ACC112 (cell line): ENCODE measurements at regions not wholly inside any gene's neighbourhood (a gene's known extent, or its start where the extent isn't known, plus 50 kb on each side); places are given as distances from the start of the nearest gene placed in this dataset.

ENCODE experiments used
- H2AFZ ChIP-seq: fragments of 200-600 bp; sonication (generic); one replicate; pipeline ENCODE4 v1.6.0; 2017; ENCODE audit warnings: antibody characterized with exemption, low read length; ENCODE audit not compliant: unreplicated experiment
- H3K27ac ChIP-seq: fragments of 200-600 bp; sonication (generic); 2 replicates; pipeline ENCODE4 v1.5.1; 2014; ENCODE audit warnings: low read depth, mild to moderate bottlenecking, antibody characterized with exemption, low read length, moderate library complexity
- H3K27me3 ChIP-seq: fragments of 200-600 bp; sonication (generic); 2 replicates; pipeline ENCODE4 v1.6.1; 2014; ENCODE audit warnings: mild to moderate bottlenecking, antibody characterized with exemption, low read length, moderate library complexity, mixed read lengths; ENCODE audit not compliant: insufficient read depth
- H3K36me3 ChIP-seq: fragments of 200-600 bp; sonication (generic); 2 replicates; pipeline ENCODE4 v1.6.1; 2016; ENCODE audit warnings: mild to moderate bottlenecking, antibody characterized with exemption, low read length, moderate library complexity, mixed read lengths; ENCODE audit not compliant: insufficient read depth
- H3K4me1 ChIP-seq: fragments of 200-600 bp; sonication (generic); one replicate; pipeline ENCODE4 v1.6.1; 2016; ENCODE audit warnings: low read length, mixed read lengths; ENCODE audit not compliant: insufficient read depth, unreplicated experiment, control insufficient read depth
- H3K4me3 ChIP-seq: fragments of 200-600 bp; sonication (generic); 2 replicates; pipeline ENCODE4 v1.5.1; 2014; ENCODE audit warnings: mild to moderate bottlenecking, low read depth, low read length
- H3K79me2 ChIP-seq: fragments of 200-600 bp; sonication (generic); one replicate; pipeline ENCODE4 v1.6.0; 2016; ENCODE audit warnings: low read length; ENCODE audit not compliant: control insufficient read depth, unreplicated experiment, insufficient read depth

DNA sequence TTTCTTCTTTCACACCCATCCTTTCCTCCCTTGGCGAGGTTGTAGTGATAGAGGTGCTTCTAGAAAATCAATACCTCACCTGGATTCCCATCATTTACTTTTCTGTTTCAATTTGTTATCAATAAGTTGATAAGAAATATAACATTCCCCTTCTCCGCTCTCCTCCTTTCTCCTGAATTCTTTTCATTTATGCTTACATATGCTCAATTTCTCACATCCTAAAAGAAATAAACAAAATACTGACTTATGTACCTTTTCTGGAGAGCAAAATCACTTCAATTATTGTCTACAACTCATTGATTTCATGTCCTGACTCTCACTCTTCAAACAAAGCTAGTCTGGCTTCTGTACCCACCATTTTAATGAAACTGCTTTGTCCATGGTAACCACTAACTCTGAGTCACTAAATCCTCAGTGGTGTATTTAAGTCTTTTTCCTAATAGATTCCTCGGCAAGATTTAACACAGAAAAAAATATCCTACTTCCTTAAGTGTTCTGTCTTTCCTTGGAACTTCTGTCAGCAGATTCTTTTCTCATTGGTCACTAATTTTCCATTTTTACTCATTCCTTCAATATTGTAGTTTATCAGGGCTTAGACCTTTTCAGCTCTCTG, 289.6 kb downstream of the RFPL4B start:
- Histone ChIP-seq H3K79me2 (no peaks in the 10 kb centered on the region), H3K27me3 (no peaks in the 10 kb centered on the region), H3K36me3 (no peaks in the 10 kb centered on the region), H3K4me1 (peaks cover 25% of the 10 kb centered on the region), H3K27ac (no peak overlapping the region), H3K4me3 (no peak overlapping the region), H2AFZ (peak overlapping the region; percentile 54)

DNA sequence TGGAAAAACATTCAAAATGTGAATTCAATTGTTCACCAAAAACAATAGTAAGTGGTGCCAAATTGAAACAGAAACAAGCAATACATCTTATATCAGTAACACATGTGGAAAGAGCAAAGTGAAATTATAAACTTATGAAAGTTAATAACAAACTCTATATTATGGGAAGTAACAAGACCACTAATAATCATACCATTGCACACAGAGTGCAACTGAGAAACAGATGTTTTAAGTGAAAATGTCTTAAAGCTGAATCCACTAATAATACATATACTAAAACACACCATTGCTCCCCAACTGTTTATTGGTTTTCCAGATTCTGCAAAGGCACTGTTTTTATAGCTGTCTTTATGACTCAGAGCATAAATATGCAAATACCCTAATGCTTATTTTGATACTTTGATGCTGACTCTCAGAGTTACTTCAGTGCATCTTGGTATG, 292.3 kb downstream of the RFPL4B start:
- Histone ChIP-seq H3K27ac (no peak overlapping the region), H3K4me3 (no peak overlapping the region; the same call in 1 of the 2 replicates), H2AFZ (no peak overlapping the region), H3K27me3 (no peaks in the 10 kb centered on the region), H3K36me3 (no peaks in the 10 kb centered on the region), H3K79me2 (no peaks in the 10 kb centered on the region), H3K4me1 (peaks cover 25% of the 10 kb centered on the region)

DNA sequence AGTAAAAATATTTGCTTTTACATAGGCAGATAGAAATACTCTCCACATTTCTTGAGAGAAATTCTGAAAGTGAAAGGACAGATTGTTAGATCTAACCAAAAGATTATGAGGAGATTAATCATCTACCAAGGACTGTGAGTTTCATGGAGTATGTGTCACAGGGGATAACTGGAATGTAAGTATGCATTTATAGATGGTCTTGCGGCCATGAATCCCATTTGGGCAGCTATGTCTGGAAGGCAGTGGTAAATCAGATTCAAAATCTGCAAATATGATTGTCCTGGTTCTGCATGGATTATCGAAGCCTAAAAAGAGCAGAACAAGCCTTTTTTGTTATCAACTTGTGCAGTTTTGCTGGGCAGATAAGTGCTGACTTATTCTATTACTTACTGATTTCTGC, 293.8 kb downstream of the RFPL4B start:
- H3K79me2 ChIP-seq = no peaks in the 10 kb centered on the region
- H3K4me3 ChIP-seq = peak overlapping the region; percentile 65
- H3K27ac ChIP-seq = peak overlapping the region; percentile 36
- H2AFZ ChIP-seq = peak overlapping the region; percentile 95
- H3K36me3 ChIP-seq = no peaks in the 10 kb centered on the region
- no peaks in the 10 kb centered on the region for H3K27me3 ChIP-seq
- H3K4me1 ChIP-seq = peaks cover 25% of the 10 kb centered on the region

DNA sequence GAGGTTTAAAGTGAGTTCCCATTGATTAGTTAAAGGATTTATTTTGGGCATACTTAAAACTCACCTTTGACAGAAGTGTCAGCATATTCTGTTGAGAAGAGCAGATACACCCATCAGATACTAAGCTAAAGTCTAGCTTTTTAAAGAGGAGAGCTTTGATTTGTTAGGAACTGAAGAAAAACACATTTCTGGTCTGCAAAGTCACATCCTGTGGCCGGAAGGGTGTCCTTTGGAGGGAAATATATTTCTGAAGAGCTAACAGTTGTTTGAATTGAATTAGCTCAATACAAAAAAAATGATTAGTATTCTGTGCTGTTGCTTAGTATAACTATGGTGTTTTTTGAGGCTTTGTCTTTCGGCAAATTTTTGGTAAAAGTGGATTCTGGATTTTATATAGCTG, 302.7 kb downstream of the RFPL4B start:
- H3K27ac ChIP-seq = no peak overlapping the region
- no peaks in the 10 kb centered on the region for H3K27me3 ChIP-seq
- no peaks in the 10 kb centered on the region for H3K79me2 ChIP-seq
- H2AFZ ChIP-seq = no peak overlapping the region
- no peaks in the 10 kb centered on the region for H3K36me3 ChIP-seq
- H3K4me1 ChIP-seq = no peaks in the 10 kb centered on the region
- H3K4me3 ChIP-seq = no peak overlapping the region

DNA sequence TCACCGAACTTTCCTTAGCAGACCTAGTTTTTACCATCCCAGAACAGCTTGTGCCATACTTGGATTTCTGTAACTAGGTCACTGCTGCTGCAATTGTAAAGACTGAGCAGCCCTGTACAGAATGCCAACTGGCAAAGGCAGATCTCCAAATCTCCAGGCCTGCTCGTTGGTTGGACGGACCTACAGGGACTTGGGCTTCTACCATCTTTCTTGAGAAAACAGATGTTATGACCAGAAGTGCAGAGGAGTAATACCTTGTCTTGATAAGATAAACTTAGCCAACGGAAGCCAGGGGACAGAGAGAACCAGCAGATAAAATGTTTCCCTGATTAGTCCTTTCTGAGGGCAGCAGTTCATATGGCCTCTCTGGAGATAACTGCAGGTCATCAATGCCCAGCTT, 304.1 kb downstream of the RFPL4B start:
- no peaks in the 10 kb centered on the region for H3K4me1 ChIP-seq
- H2AFZ ChIP-seq = no peak overlapping the region
- H3K36me3 ChIP-seq = no peaks in the 10 kb centered on the region
- no peaks in the 10 kb centered on the region for H3K79me2 ChIP-seq
- no peak overlapping the region for H3K4me3 ChIP-seq
- H3K27ac ChIP-seq = no peak overlapping the region
- no peaks in the 10 kb centered on the region for H3K27me3 ChIP-seq

DNA sequence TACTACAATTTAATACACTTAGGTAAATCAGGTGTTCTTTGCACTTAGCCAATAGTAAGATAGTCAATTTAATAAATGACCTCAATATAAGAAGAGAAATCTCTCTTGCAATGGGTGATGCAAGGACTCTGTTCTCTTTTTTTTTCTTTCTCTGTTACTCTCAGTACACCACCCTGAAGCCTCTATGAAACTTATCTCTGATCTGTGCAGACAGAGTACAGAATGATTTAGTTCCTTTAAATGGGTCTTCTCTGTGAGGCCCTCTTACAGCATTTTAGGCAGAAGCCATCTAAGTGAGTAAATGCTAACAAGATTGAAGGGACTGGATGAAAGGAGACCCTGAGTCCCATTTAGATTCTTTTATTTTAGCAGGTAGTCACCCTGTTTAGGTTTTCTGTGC, 312.8 kb downstream of the RFPL4B start:
- no peaks in the 10 kb centered on the region for H3K4me1 ChIP-seq
- no peaks in the 10 kb centered on the region for H3K36me3 ChIP-seq
- H3K27ac ChIP-seq = no peak overlapping the region
- H3K4me3 ChIP-seq = no peak overlapping the region
- no peaks in the 10 kb centered on the region for H3K27me3 ChIP-seq
- no peaks in the 10 kb centered on the region for H3K79me2 ChIP-seq
- H2AFZ ChIP-seq = no peak overlapping the region

DNA sequence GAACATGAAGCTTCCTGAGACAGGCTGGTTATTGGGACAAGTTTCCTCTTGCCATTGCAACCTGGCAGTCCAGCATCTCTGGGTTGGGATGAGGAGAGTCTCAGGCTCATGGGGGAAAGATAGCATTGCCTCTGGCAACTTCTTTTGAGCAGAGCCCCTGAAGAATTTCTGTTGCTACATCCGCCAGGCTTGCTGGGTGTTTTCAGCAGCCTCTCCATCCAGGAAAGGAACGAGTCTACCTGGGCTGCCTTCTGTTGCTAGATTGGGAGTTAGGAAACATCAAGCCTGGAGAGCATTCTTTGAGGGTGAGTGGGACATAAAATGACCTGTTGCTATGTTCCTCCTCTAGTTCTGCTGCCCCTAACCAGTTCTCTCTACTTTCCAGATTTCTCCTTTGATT, 313.5 kb downstream of the RFPL4B start:
- Histone ChIP-seq H3K4me1 (peaks cover 6% of the 10 kb centered on the region), H3K79me2 (no peaks in the 10 kb centered on the region), H3K27me3 (no peaks in the 10 kb centered on the region), H2AFZ (no peak overlapping the region), H3K4me3 (no peak overlapping the region), H3K27ac (no peak overlapping the region), H3K36me3 (no peaks in the 10 kb centered on the region)

DNA sequence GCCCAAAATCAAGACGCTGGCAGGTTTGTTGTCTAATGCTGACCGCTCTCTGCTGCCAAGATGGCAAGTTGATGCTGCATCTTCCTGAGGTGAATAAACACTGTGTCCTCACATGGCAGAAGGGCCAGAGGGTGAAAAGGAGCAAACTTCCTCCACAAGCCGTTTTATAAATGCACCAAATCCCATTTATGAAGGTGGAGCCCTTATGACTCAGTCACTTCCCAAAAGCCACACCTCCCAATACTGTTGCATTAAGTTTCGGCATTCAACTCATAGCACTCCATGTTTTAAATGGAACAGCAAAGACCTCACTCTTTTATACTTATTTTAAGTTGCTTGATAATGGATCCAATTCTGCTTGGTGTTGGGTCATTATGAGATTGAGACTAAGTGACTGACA, 316.6 kb downstream of the RFPL4B start:
- no peaks in the 10 kb centered on the region for H3K27me3 ChIP-seq
- H3K27ac ChIP-seq = no peak overlapping the region
- peaks cover 12% of the 10 kb centered on the region for H3K4me1 ChIP-seq
- H3K36me3 ChIP-seq = no peaks in the 10 kb centered on the region
- H3K79me2 ChIP-seq = no peaks in the 10 kb centered on the region
- no peak overlapping the region for H2AFZ ChIP-seq
- H3K4me3 ChIP-seq = no peak overlapping the region

DNA sequence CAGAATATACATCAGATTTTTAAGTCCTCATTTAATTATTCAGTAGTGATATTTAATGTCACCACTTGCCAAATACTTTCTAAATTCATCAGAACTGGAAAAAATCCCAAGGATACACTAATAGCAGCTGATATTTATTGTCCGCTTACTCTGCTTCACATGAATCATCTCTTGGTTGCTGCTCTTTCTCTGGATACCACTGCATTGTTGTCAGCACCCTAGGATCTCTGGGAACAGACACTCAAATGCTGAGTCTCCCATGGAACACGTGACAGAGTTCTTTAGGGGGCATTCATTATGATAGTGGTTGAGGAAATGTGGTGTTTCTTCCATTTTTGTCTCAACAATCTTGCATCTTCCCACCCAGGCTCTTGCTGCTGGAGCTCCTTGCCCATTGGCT, 318.0 kb downstream of the RFPL4B start:
- Histone ChIP-seq H3K79me2 (no peaks in the 10 kb centered on the region), H3K27ac (peak overlapping the region; percentile 46), H3K27me3 (no peaks in the 10 kb centered on the region), H2AFZ (no peak overlapping the region), H3K36me3 (no peaks in the 10 kb centered on the region), H3K4me1 (peaks cover 12% of the 10 kb centered on the region), H3K4me3 (no peak overlapping the region)

DNA sequence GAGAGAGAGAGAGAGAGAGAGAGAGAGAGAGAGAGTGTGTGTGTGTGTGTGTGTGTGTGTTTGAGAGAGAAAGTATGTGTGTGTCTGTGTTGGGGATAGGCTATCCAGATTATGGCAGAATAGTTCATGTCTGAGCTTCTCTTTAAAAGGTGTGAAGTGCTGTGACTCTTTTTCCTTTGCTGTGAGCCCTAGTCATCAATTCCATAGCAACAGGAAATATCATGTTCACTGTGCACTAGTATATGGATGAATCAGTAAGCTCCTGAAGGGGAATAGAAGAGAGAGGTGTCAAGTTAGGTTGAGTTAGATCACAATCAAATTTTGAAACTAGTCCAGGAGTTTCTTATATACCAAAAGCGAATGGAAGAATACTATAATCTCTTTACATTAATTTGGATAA, 318.7 kb downstream of the RFPL4B start:
- H3K36me3 ChIP-seq = no peaks in the 10 kb centered on the region
- H3K4me3 ChIP-seq = no peak overlapping the region
- H3K27ac ChIP-seq = peak overlapping the region; percentile 46
- H3K27me3 ChIP-seq = no peaks in the 10 kb centered on the region
- H3K4me1 ChIP-seq = peaks cover 12% of the 10 kb centered on the region
- no peaks in the 10 kb centered on the region for H3K79me2 ChIP-seq
- no peak overlapping the region for H2AFZ ChIP-seq

DNA sequence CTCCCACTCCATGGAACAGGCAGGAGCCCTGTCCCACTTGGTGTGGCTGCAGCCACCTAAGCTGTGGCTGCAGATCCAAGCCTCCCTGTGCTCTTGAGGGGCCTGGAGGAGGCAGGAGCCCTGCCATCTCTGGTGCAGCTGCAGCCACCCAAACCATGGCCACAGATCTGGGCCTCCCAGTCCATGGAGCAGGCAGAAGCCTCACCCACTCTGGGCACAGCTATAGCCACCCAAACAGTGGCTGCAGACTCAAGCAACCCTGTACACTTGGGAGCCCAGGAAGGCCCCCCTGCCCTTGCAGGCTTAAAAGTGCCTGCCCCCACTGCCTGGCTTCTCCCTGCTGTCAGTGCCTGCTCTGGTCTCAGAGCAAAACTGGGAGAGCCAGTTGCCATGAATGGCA, 320.3 kb downstream of the RFPL4B start:
- Histone ChIP-seq H2AFZ (no peak overlapping the region), H3K4me3 (no peak overlapping the region), H3K4me1 (peaks cover 12% of the 10 kb centered on the region), H3K36me3 (no peaks in the 10 kb centered on the region), H3K79me2 (no peaks in the 10 kb centered on the region), H3K27me3 (no peaks in the 10 kb centered on the region), H3K27ac (no peak overlapping the region)
